ENCODE measurements at regions not wholly inside any gene's neighbourhood (a gene's known extent, or its start where the extent isn't known, plus 50 kb on each side); places are given as distances from the start of the nearest gene placed in this dataset.
"Not testable (repeated sequence)": the region's sequence is repeated elsewhere in the genome, so short reads cannot be mapped to it uniquely, and the experiment has no call there.

DNA sequence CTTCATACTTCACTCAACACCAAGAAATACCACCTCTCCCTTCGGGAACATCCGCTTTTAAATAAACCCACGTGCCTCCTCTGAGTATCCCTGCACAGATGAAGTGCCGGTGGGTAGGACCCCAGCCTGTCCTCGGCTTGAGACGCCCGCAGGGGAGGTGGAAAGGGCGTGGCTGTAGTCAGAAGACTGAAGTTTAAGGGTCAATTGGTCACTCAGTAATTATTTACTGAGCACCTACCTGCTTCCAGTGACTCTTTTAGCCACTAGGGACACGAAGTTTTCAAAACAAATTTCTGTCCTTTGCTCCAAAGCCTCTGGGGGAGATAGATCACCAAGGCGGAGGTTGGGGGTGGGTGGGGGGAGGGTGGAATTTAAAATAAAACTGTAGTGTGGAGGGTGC is 309.4 kb downstream of the VRK1 start:
- Histone ChIP-seq H3K27me3 (ENCODE audit: insufficient read depth, low read length) (no peaks in the 10 kb centered on the region), H3K4me1 (ENCODE audit: insufficient read depth, low read length) (no peaks in the 10 kb centered on the region), H3K9me3 (ENCODE audit: low read depth, low read length) (no peaks in the 10 kb centered on the region), H3K4me3 (ENCODE audit: low read length) (no peak overlapping the region)

DNA sequence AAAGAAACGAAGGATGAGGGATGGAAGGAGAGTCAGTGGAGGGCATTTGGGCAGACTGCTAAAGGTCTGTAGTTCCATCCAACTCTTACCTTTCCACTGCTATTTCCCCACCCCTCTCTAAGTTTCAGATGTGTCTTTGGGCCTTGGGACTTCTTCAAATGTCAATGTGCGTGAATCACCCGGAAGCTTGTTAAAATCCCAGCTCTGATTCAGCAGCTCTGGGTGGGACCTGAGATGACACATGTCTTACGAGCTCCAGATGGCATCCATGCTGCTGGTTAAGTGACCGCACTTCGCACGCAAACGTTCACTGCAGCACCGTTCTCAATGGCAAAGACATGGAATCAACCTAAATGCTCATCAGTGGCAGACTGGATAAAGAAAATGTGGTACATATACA is 309.9 kb downstream of the VRK1 start:
- no peaks in the 10 kb centered on the region for H3K4me1 ChIP-seq (ENCODE audit: insufficient read depth, low read length)
- H3K9me3 ChIP-seq (ENCODE audit: low read depth, low read length), result no peaks in the 10 kb centered on the region
- H3K27me3 ChIP-seq (ENCODE audit: insufficient read depth, low read length), result no peaks in the 10 kb centered on the region

DNA sequence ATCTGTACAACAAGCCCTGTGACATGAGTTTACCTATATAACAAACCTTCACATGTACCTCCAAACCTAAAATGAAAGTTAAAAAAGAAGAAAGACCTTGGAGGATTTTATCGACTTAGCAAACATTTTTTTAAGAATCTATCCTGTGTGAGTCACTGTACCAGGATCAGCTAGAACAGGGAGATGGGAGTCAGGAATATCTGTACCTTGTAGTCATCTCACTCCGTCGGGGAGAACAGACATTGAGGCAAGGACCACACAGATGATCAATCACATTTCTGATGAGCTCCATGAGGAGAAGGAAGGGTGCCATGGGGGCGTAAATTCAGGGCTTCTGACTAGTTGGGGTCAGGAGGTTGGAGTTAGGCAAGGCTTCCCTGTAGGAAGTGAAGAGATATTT is 310.6 kb downstream of the VRK1 start:
- Histone ChIP-seq H3K27me3 (ENCODE audit: insufficient read depth, low read length) (no peaks in the 10 kb centered on the region), H3K4me1 (ENCODE audit: insufficient read depth, low read length) (no peaks in the 10 kb centered on the region), H3K4me3 (ENCODE audit: low read length) (no peak overlapping the region), H3K9me3 (ENCODE audit: low read depth, low read length) (no peaks in the 10 kb centered on the region)

More for the DNA sequence above, 309.9 kb downstream of the VRK1 start:
- H3K4me3 ChIP-seq (ENCODE audit: low read length), result no peak overlapping the region

DNA sequence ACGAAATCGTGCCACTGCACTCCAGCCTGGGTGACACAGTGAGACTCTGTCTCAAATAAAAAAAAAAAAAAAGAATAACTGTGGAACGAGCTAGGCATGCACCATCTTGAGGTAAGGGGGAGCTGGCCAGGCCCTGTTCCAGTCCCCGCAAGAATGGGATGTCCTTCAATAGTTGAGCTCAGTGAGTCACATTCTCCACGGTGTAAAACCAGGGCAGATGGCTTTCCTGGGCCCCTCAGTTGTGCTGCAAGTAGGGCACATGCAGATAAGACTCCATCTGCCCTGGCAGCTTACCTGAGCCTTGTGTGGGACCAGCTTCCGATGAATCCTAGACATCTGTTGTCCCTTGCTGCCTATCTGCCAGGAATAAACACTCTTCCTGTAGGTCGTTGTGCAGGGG is 312.1 kb downstream of the VRK1 start:
- no peaks in the 10 kb centered on the region for H3K9me3 ChIP-seq (ENCODE audit: low read depth, low read length)
- no peaks in the 10 kb centered on the region for H3K27me3 ChIP-seq (ENCODE audit: insufficient read depth, low read length)
- no peak overlapping the region for H3K4me3 ChIP-seq (ENCODE audit: low read length)
- no peaks in the 10 kb centered on the region for H3K4me1 ChIP-seq (ENCODE audit: insufficient read depth, low read length)

DNA sequence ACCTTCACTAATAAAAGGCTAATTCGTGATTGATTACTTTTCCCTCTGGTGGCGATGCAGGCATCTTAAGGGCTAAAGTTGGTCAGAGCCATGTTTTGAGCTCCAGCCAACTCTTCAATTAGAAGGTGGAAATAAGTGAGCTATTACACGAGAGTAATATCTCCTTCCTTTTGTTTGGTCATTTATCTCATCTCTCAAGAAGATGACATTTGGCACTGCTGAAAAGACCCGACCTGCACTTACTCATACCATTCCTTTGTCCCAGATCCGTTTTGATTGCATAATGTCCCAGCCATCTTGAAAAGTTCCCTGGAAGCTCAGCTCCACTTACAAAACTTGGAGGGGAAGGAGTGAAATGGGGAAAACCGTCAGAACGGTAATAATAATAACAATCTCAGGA is 316.2 kb downstream of the VRK1 start:
- no peaks in the 10 kb centered on the region for H3K9me3 ChIP-seq (ENCODE audit: low read depth, low read length)
- H3K4me1 ChIP-seq (ENCODE audit: insufficient read depth, low read length), result no peaks in the 10 kb centered on the region
- H3K4me3 ChIP-seq (ENCODE audit: low read length), result no peak overlapping the region
- H3K27me3 ChIP-seq (ENCODE audit: insufficient read depth, low read length), result no peaks in the 10 kb centered on the region

DNA sequence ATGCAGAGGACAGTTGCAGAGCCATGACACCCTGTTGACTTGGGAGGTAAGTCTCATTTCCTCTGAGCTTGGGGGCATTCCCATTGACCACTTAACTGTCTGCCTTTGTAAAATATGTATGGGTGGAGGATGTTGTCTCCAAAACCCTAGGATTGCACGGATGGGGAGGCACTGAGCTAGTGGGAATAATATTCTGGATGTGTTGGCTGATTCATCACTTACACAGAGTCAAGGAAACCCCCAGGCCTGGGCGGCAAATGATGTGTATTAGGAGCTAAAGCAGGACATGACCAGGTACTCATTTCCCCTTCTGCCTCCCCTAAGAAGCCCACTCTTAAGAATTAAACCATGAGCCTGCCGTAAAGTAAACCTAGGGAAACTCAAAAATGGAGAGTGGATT is 319.4 kb downstream of the VRK1 start:
- Histone ChIP-seq H3K4me3 (ENCODE audit: low read length) (no peak overlapping the region), H3K9me3 (ENCODE audit: low read depth, low read length) (no peaks in the 10 kb centered on the region), H3K4me1 (ENCODE audit: insufficient read depth, low read length) (peaks cover 13% of the 10 kb centered on the region), H3K27me3 (ENCODE audit: insufficient read depth, low read length) (no peaks in the 10 kb centered on the region)

DNA sequence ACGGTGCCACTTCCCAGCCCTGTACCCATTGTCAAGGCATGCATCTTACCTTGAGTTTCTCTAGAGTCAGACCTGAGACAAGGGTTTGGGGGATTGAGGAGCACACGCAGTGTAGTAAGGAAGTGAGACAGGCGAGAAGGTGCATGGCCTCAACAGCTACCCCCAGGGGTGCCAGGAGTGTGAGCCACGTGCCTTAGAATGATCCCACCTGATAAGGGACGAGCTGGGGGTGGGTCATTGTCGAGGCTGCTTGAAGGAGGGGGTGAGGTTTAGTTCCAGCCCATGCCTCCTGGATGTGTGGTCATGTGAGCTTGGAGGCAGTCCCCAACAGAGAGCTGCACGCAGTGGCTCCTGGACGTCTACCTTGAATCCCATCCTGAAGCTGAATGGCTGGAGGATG is 320.5 kb downstream of the VRK1 start:
- Histone ChIP-seq H3K9me3 (ENCODE audit: low read depth, low read length) (no peaks in the 10 kb centered on the region), H3K4me1 (ENCODE audit: insufficient read depth, low read length) (peaks cover 13% of the 10 kb centered on the region), H3K27me3 (ENCODE audit: insufficient read depth, low read length) (no peaks in the 10 kb centered on the region), H3K4me3 (ENCODE audit: low read length) (no peak overlapping the region)

DNA sequence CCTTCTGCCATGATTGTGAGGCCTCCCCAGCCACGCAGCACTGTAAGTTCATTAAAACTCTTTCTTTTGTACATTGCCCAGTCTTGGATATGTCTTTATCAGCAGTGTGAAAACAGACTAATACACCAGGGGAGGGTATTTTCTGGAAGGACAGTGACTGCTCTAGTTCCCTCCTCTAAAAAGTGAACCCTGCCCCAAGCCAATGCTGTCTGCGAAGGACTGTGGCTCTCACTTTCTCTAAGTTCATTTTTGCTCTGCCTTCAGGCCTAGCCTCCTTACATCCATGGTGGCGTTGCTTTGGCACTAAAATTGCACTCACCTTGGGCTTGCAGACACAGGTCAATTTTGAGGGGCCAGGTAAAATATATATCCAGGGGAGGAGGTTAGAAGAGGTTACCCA is 323.0 kb downstream of the VRK1 start:
- no peaks in the 10 kb centered on the region for H3K9me3 ChIP-seq (ENCODE audit: low read depth, low read length)
- no peaks in the 10 kb centered on the region for H3K27me3 ChIP-seq (ENCODE audit: insufficient read depth, low read length)
- no peak overlapping the region for H3K4me3 ChIP-seq (ENCODE audit: low read length)
- H3K4me1 ChIP-seq (ENCODE audit: insufficient read depth, low read length), result peaks cover 13% of the 10 kb centered on the region

DNA sequence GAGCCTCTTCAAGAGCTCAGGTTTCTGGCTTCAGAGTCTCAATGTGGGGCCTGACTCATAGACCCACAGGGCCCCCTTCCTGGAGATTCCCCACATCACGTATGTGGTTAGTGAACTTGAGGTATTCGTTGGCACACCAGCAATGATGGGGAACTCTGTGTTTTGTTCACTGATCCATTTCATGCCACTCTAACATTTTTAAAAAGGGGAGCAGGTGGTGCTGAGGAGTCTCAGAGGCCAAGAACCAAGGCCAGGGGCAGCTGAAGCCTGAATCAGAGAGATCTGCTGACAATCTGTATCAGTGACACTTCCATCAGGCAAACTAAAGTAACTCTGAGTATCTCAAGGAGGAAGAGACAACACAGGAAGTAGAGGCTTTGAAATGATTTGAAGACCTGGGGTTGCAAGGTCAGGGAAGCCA is 323.4 kb downstream of the VRK1 start:
- Histone ChIP-seq H3K4me1 (ENCODE audit: insufficient read depth, low read length) (peaks cover 13% of the 10 kb centered on the region), H3K27me3 (ENCODE audit: insufficient read depth, low read length) (no peaks in the 10 kb centered on the region), H3K9me3 (ENCODE audit: low read depth, low read length) (no peaks in the 10 kb centered on the region), H3K4me3 (ENCODE audit: low read length) (no peak overlapping the region)

DNA sequence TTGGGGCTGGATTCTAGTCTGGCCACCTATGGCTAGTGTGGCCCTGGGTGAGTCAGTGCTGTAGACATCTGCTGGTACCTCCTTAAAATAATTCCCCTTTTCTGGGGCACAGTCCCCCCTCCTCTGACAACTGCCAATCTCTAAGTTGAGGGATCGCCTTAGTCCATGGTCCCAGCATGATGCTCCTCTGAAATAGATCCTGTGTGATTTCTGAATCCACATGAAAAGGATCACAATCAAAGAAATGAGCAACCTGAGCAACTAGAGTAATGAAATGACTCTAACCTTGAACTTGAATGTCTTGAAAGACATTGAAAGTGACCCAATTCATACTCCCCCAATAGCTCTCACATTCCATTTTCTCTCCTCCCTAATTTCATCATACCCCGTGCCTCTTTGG is 332.5 kb downstream of the VRK1 start:
- no peaks in the 10 kb centered on the region for H3K9me3 ChIP-seq (ENCODE audit: low read depth, low read length)
- no peak overlapping the region for H3K4me3 ChIP-seq (ENCODE audit: low read length)
- no peaks in the 10 kb centered on the region for H3K27me3 ChIP-seq (ENCODE audit: insufficient read depth, low read length)
- no peaks in the 10 kb centered on the region for H3K4me1 ChIP-seq (ENCODE audit: insufficient read depth, low read length)

DNA sequence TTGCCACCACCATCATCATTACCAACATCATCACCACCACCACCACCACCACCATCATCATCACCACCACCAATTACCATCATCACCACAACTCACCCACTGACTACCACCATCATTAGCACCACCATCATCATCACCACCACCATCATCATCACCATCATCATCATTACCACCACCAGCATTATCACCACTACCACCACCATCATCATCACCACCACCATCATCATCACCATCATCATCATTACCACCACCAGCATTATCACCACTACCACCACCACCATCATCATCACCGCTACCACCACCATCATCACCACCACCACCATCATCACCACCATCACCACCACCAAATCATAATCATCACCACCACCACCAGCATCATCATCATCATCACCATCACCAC is 338.7 kb downstream of the VRK1 start:
- not testable (repeated sequence) for H3K4me3 ChIP-seq (ENCODE audit: low read length); H3K9me3 ChIP-seq (ENCODE audit: low read depth, low read length); H3K27me3 ChIP-seq (ENCODE audit: insufficient read depth, low read length); H3K4me1 ChIP-seq (ENCODE audit: insufficient read depth, low read length)

DNA sequence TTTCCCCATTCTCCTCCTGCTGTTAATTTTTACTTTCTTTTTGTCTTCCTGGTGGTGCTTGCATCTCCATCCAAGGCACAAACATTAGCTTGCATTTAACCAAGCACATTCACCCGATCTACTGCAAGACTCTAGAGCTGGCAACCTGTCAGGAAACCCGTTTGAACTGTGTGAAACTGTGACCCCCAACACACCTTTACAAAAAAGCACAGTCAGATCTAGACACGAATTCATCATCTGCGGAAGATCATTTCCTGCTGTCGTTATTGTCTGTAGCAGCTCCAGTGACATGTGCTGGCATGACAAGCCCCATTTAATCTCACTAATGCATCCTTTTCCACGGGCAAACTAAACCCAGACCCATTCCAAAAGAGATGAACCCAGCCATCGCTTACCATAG is 340.5 kb downstream of the VRK1 start:
- H3K9me3 ChIP-seq (ENCODE audit: low read depth, low read length), result no peaks in the 10 kb centered on the region
- no peaks in the 10 kb centered on the region for H3K27me3 ChIP-seq (ENCODE audit: insufficient read depth, low read length)
- no peak overlapping the region for H3K4me3 ChIP-seq (ENCODE audit: low read length)
- H3K4me1 ChIP-seq (ENCODE audit: insufficient read depth, low read length), result no peaks in the 10 kb centered on the region

DNA sequence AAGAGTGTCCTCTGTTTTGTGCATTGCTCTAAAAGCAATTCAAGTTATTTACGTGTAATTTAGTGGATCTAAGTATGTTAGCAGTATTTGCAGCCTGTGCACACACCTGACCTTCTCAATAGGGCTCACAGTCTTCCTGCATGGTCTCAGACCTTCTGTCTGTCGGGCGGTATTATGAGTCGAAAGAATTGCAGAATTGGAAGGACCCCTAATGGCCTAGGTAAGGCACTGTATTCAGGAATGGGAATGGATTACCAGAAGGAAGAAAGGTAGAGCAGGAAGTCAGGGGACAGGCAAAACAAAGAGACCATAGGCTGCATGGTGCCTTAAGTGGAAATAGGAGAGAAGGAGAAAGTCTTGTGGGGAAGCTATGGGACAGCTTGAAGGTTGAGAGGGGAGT is 341.6 kb downstream of the VRK1 start:
- H3K27me3 ChIP-seq (ENCODE audit: insufficient read depth, low read length), result no peaks in the 10 kb centered on the region
- no peaks in the 10 kb centered on the region for H3K9me3 ChIP-seq (ENCODE audit: low read depth, low read length)
- H3K4me3 ChIP-seq (ENCODE audit: low read length), result no peak overlapping the region
- H3K4me1 ChIP-seq (ENCODE audit: insufficient read depth, low read length), result no peaks in the 10 kb centered on the region

DNA sequence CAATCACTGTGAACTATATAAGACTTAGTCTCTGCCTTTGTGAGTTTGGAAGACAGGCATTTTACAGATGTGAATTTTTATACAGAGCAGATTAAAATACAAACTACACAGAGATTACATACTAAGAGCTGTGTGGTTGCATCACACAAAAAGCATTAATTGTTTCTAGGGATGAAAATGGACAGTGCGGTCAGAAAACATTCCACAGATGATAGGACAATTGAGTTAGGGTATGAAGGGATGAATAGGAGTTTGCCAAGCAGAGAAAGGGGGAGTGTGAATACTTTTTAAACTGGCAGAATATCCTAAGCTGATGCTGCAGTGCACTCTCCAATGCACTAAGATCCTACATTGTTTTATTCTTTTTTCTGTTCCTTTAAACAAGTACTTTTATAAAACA is 345.8 kb downstream of the VRK1 start:
- Histone ChIP-seq H3K4me1 (ENCODE audit: insufficient read depth, low read length) (no peaks in the 10 kb centered on the region), H3K4me3 (ENCODE audit: low read length) (no peak overlapping the region), H3K27me3 (ENCODE audit: insufficient read depth, low read length) (no peaks in the 10 kb centered on the region), H3K9me3 (ENCODE audit: low read depth, low read length) (no peaks in the 10 kb centered on the region)

DNA sequence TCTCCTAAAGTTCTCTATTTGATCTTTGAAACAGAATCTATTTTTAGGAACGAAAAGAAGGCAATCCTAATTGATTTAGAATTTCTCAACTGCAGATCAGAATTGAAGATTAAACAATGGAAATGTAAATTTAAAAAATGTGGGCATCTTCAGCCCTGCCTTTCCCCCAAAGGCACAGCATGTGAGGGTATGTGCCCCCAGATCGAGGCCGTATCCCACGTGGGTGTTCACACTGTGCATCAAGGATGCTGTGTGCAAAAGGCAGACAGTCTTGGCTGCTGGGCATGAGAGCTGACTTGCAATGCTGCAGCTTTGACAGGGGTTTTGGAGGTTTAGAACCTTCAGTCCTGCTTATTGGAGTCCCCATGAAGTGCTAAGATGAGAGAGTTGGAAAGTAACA is 346.3 kb downstream of the VRK1 start:
- Histone ChIP-seq H3K9me3 (ENCODE audit: low read depth, low read length) (no peaks in the 10 kb centered on the region), H3K27me3 (ENCODE audit: insufficient read depth, low read length) (no peaks in the 10 kb centered on the region), H3K4me1 (ENCODE audit: insufficient read depth, low read length) (no peaks in the 10 kb centered on the region), H3K4me3 (ENCODE audit: low read length) (no peak overlapping the region)

DNA sequence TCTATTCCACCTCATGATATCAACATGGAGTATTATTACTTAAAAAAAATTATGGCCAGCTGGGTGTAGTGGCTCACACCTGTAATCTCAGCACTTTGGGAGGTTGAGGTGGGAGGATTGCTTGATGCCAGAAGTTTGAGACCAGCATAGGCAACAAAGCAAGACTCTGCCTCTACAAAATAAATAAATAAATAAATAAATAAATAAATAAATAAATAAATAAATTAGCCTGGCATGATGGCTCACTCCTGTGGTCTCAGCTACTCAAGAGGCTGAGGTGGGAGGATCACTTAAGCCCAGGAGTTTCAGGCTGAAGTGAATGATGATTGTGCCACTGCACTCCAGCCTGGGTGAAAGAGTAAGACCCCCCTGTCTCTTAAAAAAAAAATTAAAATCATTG is 350.8 kb downstream of the VRK1 start:
- H3K4me1 ChIP-seq (ENCODE audit: insufficient read depth, low read length); H3K27me3 ChIP-seq (ENCODE audit: insufficient read depth, low read length); H3K9me3 ChIP-seq (ENCODE audit: low read depth, low read length); H3K4me3 ChIP-seq (ENCODE audit: low read length): not testable (repeated sequence)

DNA sequence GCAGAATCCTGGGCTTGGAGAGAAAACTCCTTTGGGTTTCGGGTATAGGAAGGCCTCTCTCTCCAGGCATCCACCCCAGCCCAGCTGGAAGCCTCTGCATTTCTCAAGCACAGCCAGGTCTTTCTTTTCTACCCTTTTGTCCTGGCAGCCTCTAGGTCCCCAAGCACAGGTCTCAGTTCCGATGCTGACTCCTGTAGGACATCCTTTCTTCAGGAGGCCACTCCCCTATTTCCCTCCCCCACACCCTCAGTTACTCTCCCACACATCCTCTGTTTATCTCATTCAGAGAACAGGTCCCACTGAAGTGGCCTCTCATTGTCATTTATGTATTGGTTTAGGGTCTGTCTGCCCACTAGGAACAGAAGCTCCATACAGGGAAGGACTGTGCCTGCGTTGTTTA is 352.6 kb downstream of the VRK1 start:
- no peaks in the 10 kb centered on the region for H3K9me3 ChIP-seq (ENCODE audit: low read depth, low read length)
- no peaks in the 10 kb centered on the region for H3K27me3 ChIP-seq (ENCODE audit: insufficient read depth, low read length)
- H3K4me3 ChIP-seq (ENCODE audit: low read length), result no peak overlapping the region
- H3K4me1 ChIP-seq (ENCODE audit: insufficient read depth, low read length), result no peaks in the 10 kb centered on the region
